ENCODE measurements at regions not wholly inside any gene's neighbourhood (a gene's known extent, or its start where the extent isn't known, plus 50 kb on each side); places are given as distances from the start of the nearest gene placed in this dataset.

GRCh38 chr4:58849026-58849425 lies 1738.8 kb upstream of the IGFBP7 start:
- TF ChIP-seq POLR2AphosphoS5 (IDR thresholded peaks at IDR 0.05) (no peak), CTCF (IDR thresholded peaks at IDR 0.05) (no peak), EP300 (IDR thresholded peaks at IDR 0.05) (no peak), POLR2A (IDR thresholded peaks at IDR 0.05) (no peak)

Measured in suprapubic skin (tissue), 4 donors.